ENCODE measurements at regions not wholly inside any gene's neighbourhood (a gene's known extent, or its start where the extent isn't known, plus 50 kb on each side); places are given as distances from the start of the nearest gene placed in this dataset.

GRCh38 chr1:34639701-34640100, 115.1 kb upstream of the GJB5 start:
- H3K9me3 ChIP-seq = no peaks in the 10 kb centered on the region
- no peak for DNase-seq
- H3K27ac ChIP-seq = no peak overlapping the region
- H3K4me3 ChIP-seq (replicated peaks in 1 of 3) = no peak overlapping the region
- 66% methylated on average over 3 of the region's 9 CpGs; no CpG with 5 or more reads in 1 of the 2 donors for WGBS, 2 donors
- intact Hi-C loops (cut with DNase I) = no loop called here
- no peaks in the 10 kb centered on the region for H3K27me3 ChIP-seq
- no peaks in the 10 kb centered on the region for H3K4me1 ChIP-seq
- TF ChIP-seq CTCF (IDR thresholded peaks at IDR 0.05) = no peak
- H3K36me3 ChIP-seq = no peaks in the 10 kb centered on the region

DNA sequence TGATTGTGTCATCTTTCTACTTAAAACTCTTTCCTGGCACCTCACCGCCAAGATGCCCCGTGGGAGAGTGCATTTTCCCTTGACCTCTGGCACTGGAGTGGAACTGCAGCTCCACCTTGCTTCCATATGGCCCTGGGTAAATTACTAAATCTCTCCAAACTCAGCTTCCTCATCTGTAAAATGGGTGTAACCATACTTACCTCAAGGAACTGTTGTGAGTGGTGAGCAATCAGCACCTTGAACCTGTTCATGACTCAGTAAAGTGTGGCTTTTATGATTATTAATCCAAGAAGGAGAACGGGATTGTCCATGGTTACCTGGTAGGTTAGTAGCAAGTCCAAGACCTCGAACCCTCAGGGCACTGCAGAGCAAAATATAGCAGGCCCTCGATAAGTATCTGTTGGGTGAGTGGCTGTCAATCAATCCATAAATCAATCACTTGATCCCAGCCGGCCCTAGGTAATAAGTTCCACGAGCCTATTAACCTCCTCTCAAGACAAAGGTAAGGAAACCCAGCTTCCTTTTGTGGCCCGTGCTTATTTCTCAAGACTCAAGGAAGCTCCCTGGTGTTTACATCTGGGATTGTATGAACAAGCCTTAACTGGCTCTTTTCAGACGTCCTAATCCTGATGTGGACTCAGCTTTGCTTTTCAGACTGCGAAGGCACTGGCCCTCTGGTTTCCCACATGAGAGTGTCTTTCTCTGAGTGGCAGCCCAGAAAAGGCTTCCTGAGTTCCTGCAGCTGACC, 114.0 kb upstream of the GJB5 start:
- intact Hi-C loops (cut with DNase I) = no loop called here
- TF ChIP-seq POLR2A (IDR thresholded peaks at IDR 0.05) (no peak), CTCF (IDR thresholded peaks at IDR 0.05) (no peak)
- Histone ChIP-seq H3K27me3 (no peaks in the 10 kb centered on the region), H3K36me3 (no peaks in the 10 kb centered on the region), H3K4me3 (replicated peaks in 1 of 3) (no peak overlapping the region), H3K27ac (no peak overlapping the region), H3K4me1 (no peaks in the 10 kb centered on the region), H3K9me3 (no peaks in the 10 kb centered on the region)
- 63 to 65% methylated on average over 4 to 10 of the region's 10 CpGs for WGBS, 2 donors
- DNase-seq = no peak

- Histone ChIP-seq H3K4me1 (no peaks in the 10 kb centered on the region), H3K36me3 (no peaks in the 10 kb centered on the region), H3K27me3 (no peaks in the 10 kb centered on the region), H3K27ac (no peak overlapping the region), H3K4me3 (replicated peaks in 1 of 3) (no peak overlapping the region), H3K9me3 (no peaks in the 10 kb centered on the region)
- no peak for DNase-seq
- 0 to 13% methylated on average over 1 of the region's 1 CpG for WGBS, 2 donors
- TF ChIP-seq POLR2A (IDR thresholded peaks at IDR 0.05) (no peak), CTCF (IDR thresholded peaks at IDR 0.05) (no peak)
- intact Hi-C loops (cut with DNase I) = no loop called here
Observed at GRCh38 chr1:34642679-34643078, 112.2 kb upstream of the GJB5 start.

- Histone ChIP-seq H3K4me1 (no peaks in the 10 kb centered on the region), H3K27ac (no peak overlapping the region), H3K36me3 (no peaks in the 10 kb centered on the region), H3K9me3 (no peaks in the 10 kb centered on the region), H3K27me3 (no peaks in the 10 kb centered on the region), H3K4me3 (replicated peaks in 1 of 3) (no peak overlapping the region)
- TF ChIP-seq POLR2A (IDR thresholded peaks at IDR 0.05) (no peak), CTCF (IDR thresholded peaks at IDR 0.05) (no peak)
- intact Hi-C loops (cut with DNase I) = no loop called here
- no peak for DNase-seq
- 42 to 68% methylated on average over 5 to 7 of the region's 7 CpGs for WGBS, 2 donors
Observed at GRCh38 chr1:34645109-34645688, 109.6 kb upstream of the GJB5 start.

GRCh38 chr1:34645919-34646318, 108.9 kb upstream of the GJB5 start:
- no peaks in the 10 kb centered on the region for H3K4me1 ChIP-seq
- intact Hi-C loops (cut with DNase I) = no loop called here
- TF ChIP-seq POLR2A (IDR thresholded peaks at IDR 0.05) (no peak), CTCF (IDR thresholded peaks at IDR 0.05) (no peak)
- H3K9me3 ChIP-seq = no peaks in the 10 kb centered on the region
- no peaks in the 10 kb centered on the region for H3K36me3 ChIP-seq
- no peak overlapping the region for H3K4me3 ChIP-seq (replicated peaks in 1 of 3)
- no peak overlapping the region for H3K27ac ChIP-seq
- WGBS, 2 donors = 43 to 45% methylated on average over 3 of the region's 3 CpGs
- DNase-seq = no peak
- no peaks in the 10 kb centered on the region for H3K27me3 ChIP-seq

Data from thyroid gland (tissue), 4 donors.